ENCODE measurements at regions not wholly inside any gene's neighbourhood (a gene's known extent, or its start where the extent isn't known, plus 50 kb on each side); places are given as distances from the start of the nearest gene placed in this dataset.

DNA sequence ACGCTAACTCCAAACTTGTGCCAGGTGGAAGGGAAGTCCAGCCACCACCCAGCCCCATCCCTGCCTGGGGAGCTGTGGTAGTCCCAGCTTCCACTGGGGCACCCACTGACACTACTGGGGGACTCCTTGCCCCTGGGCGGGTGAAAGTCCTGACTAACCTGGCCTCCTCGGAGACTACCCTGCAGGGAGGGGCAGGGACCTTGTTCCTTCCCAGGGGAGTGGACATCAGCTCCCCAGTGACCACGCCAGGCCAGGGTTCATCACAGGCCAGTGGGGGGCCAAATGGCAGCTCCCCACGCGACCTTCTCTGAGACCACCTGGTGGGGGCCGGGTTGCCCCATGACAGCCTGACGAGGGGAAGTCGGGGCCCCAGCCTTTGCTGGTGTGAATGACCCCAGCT, 420.0 kb upstream of the SALL3 start:
- TF ChIP-seq, protein P1, sequence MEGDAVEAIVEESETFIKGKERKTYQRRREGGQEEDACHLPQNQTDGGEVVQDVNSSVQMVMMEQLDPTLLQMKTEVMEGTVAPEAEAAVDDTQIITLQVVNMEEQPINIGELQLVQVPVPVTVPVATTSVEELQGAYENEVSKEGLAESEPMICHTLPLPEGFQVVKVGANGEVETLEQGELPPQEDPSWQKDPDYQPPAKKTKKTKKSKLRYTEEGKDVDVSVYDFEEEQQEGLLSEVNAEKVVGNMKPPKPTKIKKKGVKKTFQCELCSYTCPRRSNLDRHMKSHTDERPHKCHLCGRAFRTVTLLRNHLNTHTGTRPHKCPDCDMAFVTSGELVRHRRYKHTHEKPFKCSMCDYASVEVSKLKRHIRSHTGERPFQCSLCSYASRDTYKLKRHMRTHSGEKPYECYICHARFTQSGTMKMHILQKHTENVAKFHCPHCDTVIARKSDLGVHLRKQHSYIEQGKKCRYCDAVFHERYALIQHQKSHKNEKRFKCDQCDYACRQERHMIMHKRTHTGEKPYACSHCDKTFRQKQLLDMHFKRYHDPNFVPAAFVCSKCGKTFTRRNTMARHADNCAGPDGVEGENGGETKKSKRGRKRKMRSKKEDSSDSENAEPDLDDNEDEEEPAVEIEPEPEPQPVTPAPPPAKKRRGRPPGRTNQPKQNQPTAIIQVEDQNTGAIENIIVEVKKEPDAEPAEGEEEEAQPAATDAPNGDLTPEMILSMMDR (IDR thresholded peaks at IDR 0.05; ENCODE audit: low read length, missing control alignments): no peak
- no peak for DNase-seq (ENCODE audit: low read depth)
- no peak overlapping the region for H3K4me3 ChIP-seq (replicated peaks; ENCODE audit: low read depth, low read length)

DNA sequence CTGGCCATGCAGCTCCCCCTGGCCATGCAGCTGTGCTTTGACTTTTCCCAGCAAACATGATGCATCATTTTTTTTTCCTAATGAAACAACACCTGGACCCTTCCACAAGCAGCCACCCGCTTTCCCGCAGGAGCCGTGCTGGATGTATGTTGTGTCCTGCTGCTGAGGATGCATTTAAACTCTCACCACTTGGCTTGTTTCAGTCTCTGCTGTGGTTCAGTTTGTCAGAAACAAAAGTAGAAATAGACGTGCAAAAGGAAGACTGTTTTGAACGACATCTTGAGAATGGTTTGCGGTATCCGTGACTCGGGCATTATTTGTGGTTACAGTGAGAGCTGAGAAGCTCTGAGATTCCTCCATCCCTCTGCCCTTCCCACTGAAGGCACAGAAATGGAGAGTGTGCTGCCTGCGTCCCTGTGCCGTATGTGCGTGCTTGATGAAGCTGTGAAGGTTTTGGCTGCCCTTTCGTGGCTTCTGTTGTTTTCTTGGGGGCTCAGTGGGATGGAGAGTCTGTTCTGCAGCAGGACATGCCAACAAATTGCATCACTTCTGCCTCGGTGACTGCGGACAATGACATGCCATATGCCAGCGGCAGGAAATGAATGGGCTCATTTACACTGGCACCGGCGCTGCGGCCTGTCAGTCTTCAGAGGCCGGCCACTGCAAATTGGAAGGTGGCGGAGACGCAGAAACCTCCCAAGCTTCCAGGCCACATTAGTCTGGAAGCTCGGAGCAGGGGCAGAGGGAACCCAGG, 417.7 kb upstream of the SALL3 start:
- no peak for DNase-seq (ENCODE audit: low read depth)
- H3K4me3 ChIP-seq (replicated peaks; ENCODE audit: low read depth, low read length): no peak overlapping the region
- TF ChIP-seq, protein P1 (IDR thresholded peaks at IDR 0.05; ENCODE audit: low read length, missing control alignments): no peak

DNA sequence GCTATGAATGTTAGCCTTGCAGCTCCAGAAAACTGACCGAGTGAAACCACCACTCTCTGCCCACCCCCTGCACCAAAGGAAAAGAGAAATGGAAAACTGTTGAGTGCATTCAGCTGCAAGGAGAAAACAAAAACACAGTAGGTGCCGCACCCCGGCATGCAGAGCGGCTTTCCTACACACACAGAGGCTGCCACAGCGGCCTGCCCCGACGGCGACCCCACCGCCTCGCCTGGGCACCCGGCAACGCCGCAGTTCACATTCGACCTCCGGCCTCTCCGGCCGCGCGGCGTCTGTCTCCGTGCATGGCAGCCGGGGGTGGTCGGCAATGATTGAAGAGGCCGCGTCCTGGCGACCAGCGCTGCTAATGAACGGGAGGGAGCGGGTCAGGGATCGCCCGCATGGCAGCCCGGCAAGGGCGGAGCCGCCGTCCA, 417.1 kb upstream of the SALL3 start:
- TF ChIP-seq, protein P1 (IDR thresholded peaks at IDR 0.05; ENCODE audit: low read length, missing control alignments): no peak
- no peak for DNase-seq (ENCODE audit: low read depth)

DNA sequence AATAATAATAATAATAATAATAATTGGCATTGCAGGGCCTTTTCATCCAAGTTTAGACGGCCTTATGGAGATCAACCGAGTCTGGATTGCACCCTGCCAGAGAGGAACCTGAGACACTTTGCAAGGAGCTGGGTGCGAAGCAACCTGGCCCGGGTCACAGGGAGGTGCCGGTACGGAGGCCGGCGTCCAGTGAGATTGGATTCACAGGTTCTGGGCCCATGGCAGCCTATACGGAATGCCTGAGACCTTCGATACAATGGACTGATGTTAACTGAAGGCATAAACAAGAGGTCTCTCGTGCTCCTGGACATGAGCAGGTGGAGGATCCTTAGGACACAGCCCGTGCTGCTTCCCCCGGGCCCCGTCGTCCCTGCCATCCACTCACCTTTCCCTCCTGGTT, 416.5 kb upstream of the SALL3 start:
- TF ChIP-seq, protein P1 (IDR thresholded peaks at IDR 0.05; ENCODE audit: low read length, missing control alignments): no peak
- no peak overlapping the region for H3K4me3 ChIP-seq (replicated peaks; ENCODE audit: low read depth, low read length)
- DNase-seq (ENCODE audit: low read depth): no peak

More for the DNA sequence above, 417.1 kb upstream of the SALL3 start:
- H3K4me3 ChIP-seq (replicated peaks; ENCODE audit: low read depth, low read length): no peak overlapping the region

DNA sequence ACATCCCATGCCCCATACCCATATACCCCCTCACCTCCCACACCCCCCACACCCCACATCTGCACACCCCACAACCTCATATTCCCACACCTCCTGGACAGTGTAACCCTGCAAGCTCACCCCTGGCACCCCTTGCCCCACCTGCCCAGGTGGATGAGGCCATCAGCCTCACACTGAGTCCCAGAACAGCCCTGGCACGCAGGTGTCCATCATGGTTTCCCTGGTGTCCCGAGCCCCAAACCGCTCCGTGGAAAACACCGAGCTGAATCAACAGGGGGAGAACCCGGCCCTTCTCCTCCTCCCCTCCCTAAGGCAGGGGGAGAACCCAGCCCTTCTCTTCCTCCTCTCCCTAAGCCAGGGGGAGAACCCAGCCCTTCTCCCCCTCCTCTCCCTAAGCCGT, 415.6 kb upstream of the SALL3 start:
- no peak for DNase-seq (ENCODE audit: low read depth)
- TF ChIP-seq, protein P1 (IDR thresholded peaks at IDR 0.05; ENCODE audit: low read length, missing control alignments): no peak
- H3K4me3 ChIP-seq (replicated peaks; ENCODE audit: low read depth, low read length): no peak overlapping the region

DNA sequence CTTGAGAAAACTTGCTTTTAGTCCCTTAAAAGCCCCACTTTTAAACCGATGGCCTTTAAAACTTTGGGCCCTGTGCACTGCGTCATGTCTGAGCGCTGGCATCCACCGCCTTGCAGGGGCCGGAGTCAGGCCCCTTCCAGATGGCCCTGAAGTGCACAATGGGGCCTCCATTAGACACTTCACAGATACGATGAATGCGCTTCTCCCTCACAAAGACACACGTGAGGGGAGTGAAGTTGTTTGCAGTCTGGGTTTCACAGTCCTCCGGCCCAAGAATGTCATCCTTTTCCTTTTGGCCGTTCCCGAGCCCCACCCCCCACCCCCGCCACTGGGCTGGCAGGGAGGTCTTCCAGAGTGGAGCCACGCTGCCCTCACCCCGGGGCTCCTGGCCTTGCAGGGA, 415.1 kb upstream of the SALL3 start:
- H3K4me3 ChIP-seq (replicated peaks; ENCODE audit: low read depth, low read length): no peak overlapping the region
- no peak for DNase-seq (ENCODE audit: low read depth)
- TF ChIP-seq, protein P1 (IDR thresholded peaks at IDR 0.05; ENCODE audit: low read length, missing control alignments): no peak

DNA sequence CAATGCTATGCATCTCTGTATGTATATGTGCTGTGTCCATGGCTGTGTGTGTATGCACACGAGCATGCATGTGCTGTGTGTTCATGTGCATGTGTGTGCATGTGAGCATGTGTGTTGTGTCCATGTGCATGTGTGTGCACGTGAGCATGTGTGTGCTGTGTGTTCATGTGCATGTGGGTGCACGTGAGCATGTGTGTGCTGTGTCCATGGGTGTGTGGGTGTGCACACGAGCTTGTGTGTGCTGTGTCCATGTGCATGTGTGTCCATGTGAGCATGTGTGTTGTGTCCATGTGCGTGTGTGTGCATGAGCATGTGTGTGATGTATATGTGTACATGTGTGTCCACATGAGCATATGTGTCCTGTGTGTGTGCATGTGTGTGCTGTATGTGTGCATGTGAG, 414.4 kb upstream of the SALL3 start:
- TF ChIP-seq, protein P1 (IDR thresholded peaks at IDR 0.05; ENCODE audit: low read length, missing control alignments): no peak
- DNase-seq (ENCODE audit: low read depth): no peak
- no peak overlapping the region for H3K4me3 ChIP-seq (replicated peaks; ENCODE audit: low read depth, low read length)

Data from fibroblast of pulmonary artery (primary cell).